ENCODE measurements at regions not wholly inside any gene's neighbourhood (a gene's known extent, or its start where the extent isn't known, plus 50 kb on each side); places are given as distances from the start of the nearest gene placed in this dataset.
"Not testable (repeated sequence)": the region's sequence is repeated elsewhere in the genome, so short reads cannot be mapped to it uniquely, and the experiment has no call there.

DNA sequence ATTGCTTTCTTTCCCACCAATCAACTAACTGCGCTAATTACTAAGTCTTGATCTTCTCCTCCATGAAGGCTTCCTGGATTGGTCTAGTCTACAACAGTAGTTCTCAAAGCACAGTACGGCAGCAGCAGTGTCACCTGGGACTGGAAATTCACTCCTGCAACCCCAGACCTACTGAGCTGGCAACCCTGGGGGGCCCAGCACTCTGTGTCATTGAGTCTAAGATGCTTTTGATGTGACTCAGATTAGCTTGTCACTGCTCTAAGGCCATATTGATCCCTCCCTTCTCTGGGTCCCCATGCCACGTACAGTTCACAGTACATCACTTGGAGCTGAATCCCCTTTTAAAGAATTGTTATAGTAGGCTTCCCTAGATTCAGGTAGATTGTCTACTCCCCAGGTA is 65.7 kb upstream of the KMT2C start:
- Histone ChIP-seq H3K4me3 (ENCODE audit: low read length) (no peak overlapping the region), H3K36me3 (ENCODE audit: control insufficient read depth, insufficient read depth, low read length, severe bottlenecking) (no peaks in the 10 kb centered on the region), H3K9me3 (ENCODE audit: control insufficient read depth, low read length) (peaks cover 1% of the 10 kb centered on the region), H3K4me1 (ENCODE audit: control insufficient read depth, insufficient read depth, low read length) (no peaks in the 10 kb centered on the region), H3K27me3 (replicated peaks; ENCODE audit: control insufficient read depth, insufficient read depth, low read length) (no peaks in the 10 kb centered on the region), H3K9ac (ENCODE audit: low read length) (no peak overlapping the region)
- DNase-seq (ENCODE audit: low read depth): no peak

DNA sequence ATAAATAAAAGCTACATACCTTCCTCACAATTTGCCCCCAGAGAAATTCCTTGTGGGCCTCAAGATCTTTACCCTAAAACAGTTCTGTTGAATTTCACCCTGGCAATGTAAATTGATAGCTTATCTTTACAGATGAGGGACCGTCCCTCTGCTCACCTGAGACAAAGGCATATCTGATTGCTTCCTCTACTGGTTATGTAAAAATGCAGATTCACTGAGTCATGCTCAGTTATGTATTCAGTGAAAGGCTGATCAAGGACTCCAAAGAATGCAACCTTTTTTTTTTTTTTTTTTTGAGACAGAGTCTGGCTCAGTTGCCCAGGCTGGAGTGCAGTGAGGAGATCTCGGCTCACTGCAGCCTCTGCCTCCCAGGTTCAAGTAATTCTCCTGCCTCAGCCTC is 64.2 kb upstream of the KMT2C start:
- H3K4me3 ChIP-seq (ENCODE audit: low read length); H3K36me3 ChIP-seq (ENCODE audit: control insufficient read depth, insufficient read depth, low read length, severe bottlenecking); H3K27me3 ChIP-seq (replicated peaks; ENCODE audit: control insufficient read depth, insufficient read depth, low read length); H3K9ac ChIP-seq (ENCODE audit: low read length); H3K4me1 ChIP-seq (ENCODE audit: control insufficient read depth, insufficient read depth, low read length); DNase-seq (ENCODE audit: low read depth): not testable (repeated sequence)
- H3K9me3 ChIP-seq (ENCODE audit: control insufficient read depth, low read length): peaks cover 12% of the 10 kb centered on the region

DNA sequence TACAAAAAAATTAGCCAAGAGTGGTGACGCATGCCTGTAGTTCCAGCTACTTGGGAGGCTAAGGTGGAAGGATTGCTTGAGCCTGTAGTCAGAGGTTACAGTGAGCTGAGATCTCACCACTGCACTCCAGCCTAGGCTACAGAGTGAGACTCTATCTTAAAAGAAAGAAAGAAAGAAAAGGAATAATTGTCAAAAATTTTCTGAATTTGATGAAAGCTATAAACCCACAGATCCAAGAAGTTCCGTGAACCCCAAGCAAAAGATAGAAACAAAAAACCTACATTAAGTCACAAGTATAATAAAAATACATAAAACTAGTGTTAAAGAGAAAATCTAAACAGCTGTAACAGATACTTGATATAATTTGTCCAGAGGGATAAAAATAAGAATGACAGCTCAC is 60.1 kb upstream of the KMT2C start:
- Histone ChIP-seq H3K4me1 (ENCODE audit: control insufficient read depth, insufficient read depth, low read length) (peaks cover 2% of the 10 kb centered on the region), H3K27me3 (replicated peaks; ENCODE audit: control insufficient read depth, insufficient read depth, low read length) (no peaks in the 10 kb centered on the region), H3K36me3 (ENCODE audit: control insufficient read depth, insufficient read depth, low read length, severe bottlenecking) (no peaks in the 10 kb centered on the region), H3K9ac (ENCODE audit: low read length) (no peak overlapping the region), H3K4me3 (ENCODE audit: low read length) (no peak overlapping the region), H3K9me3 (ENCODE audit: control insufficient read depth, low read length) (peaks cover 12% of the 10 kb centered on the region)
- DNase-seq (ENCODE audit: low read depth): no peak

DNA sequence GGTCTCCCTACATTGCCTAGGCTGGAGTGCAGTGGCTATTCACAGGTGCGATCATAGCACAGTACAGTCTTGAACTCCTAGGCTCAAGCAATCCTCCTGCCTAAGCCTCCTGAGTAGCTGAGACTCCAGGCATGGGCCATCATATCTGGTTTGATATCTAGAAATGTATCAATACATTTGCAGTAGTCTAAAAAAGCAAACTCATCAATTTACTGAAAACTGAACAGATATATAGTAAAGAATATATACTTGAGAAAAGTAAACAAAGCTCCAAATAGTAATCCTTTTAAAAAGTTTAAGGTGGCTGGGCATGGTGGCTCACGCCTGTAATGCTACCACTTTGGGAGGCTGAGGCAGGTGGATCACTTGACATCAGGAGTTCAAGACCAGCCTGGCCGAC is 57.1 kb upstream of the KMT2C start:
- Histone ChIP-seq H3K4me1 (ENCODE audit: control insufficient read depth, insufficient read depth, low read length) (peaks cover 11% of the 10 kb centered on the region), H3K4me3 (ENCODE audit: low read length) (no peak overlapping the region), H3K27me3 (replicated peaks; ENCODE audit: control insufficient read depth, insufficient read depth, low read length) (no peaks in the 10 kb centered on the region), H3K9ac (ENCODE audit: low read length) (no peak overlapping the region), H3K36me3 (ENCODE audit: control insufficient read depth, insufficient read depth, low read length, severe bottlenecking) (no peaks in the 10 kb centered on the region), H3K9me3 (ENCODE audit: control insufficient read depth, low read length) (peaks cover 12% of the 10 kb centered on the region)
- no peak for DNase-seq (ENCODE audit: low read depth)

DNA sequence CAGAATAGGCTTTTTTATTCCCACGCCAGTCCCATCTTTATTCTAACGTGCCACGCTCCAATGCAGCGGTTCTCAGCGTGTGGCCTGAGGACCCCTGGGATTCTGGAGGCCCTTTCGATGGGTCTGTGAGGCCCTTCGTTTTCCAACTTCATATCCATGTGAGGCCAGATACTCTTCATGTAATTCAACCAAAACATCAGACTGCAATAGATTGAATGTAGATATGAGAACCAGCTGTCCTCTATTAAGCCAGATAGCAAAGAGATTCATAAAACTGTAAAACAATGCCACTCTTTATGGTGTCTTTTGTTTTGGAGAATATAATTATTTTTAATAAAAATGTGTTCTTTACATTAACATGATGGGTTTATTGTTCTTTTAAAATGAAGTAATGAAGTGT is 53.2 kb upstream of the KMT2C start:
- H3K4me1 ChIP-seq (ENCODE audit: control insufficient read depth, insufficient read depth, low read length): peaks cover 11% of the 10 kb centered on the region
- H3K9me3 ChIP-seq (ENCODE audit: control insufficient read depth, low read length): no peaks in the 10 kb centered on the region
- no peak for DNase-seq (ENCODE audit: low read depth)
- H3K9ac ChIP-seq (ENCODE audit: low read length): no peak overlapping the region
- H3K27me3 ChIP-seq (replicated peaks; ENCODE audit: control insufficient read depth, insufficient read depth, low read length): no peaks in the 10 kb centered on the region
- H3K36me3 ChIP-seq (ENCODE audit: control insufficient read depth, insufficient read depth, low read length, severe bottlenecking): no peaks in the 10 kb centered on the region
- no peak overlapping the region for H3K4me3 ChIP-seq (ENCODE audit: low read length)

DNA sequence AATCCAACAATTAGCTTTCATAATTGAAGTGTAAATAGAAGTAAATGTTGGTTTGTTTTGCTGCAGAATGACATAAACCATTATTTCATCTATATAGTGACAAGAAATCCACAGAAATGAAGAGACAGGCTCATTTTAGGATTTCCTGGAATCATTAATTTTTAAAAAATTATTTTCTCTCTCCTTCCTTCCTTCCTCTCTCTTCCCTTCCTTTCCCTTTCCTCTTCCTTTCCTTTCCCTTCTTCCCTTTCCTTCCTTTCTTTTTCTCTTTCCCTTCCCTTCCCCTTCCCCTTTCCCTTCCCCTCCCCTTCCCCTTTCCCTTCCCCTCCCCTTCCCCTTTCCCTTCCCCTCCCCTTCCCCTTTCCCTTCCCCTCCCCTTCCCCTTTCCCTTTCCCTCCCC is 51.2 kb upstream of the KMT2C start:
- no peak for DNase-seq (ENCODE audit: low read depth)
- H3K27me3 ChIP-seq (replicated peaks; ENCODE audit: control insufficient read depth, insufficient read depth, low read length): no peaks in the 10 kb centered on the region

DNA sequence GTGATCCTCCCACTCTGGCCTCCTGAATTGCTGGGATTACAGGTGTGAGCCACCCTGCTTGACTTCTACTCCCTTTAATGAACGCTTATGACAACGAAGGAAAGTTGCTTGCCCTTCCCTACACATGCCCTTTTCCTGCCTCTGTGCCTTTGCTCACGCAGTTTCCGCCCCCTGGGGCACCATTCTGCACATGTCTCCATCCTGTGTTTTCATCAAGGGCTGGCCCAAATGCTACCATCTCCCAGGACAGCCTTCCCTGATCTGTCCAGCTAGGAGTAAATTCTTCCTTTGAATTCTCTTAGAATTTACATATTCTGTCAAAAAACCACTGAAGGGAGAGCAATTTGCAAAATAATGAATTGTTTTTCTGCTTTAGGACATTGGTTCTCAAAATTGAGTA is 50.0 kb upstream of the KMT2C start:
- Histone ChIP-seq H3K9me3 (ENCODE audit: control insufficient read depth, low read length) (no peaks in the 10 kb centered on the region), H3K36me3 (ENCODE audit: control insufficient read depth, insufficient read depth, low read length, severe bottlenecking) (no peaks in the 10 kb centered on the region), H3K9ac (ENCODE audit: low read length) (no peak overlapping the region), H3K4me1 (ENCODE audit: control insufficient read depth, insufficient read depth, low read length) (peaks cover 9% of the 10 kb centered on the region), H3K27me3 (replicated peaks; ENCODE audit: control insufficient read depth, insufficient read depth, low read length) (no peaks in the 10 kb centered on the region), H3K4me3 (ENCODE audit: low read length) (no peak overlapping the region)
- DNase-seq (ENCODE audit: low read depth): no peak

More for the DNA sequence above, 51.2 kb upstream of the KMT2C start:
- H3K4me3 ChIP-seq (ENCODE audit: low read length): no peak overlapping the region
- no peaks in the 10 kb centered on the region for H3K36me3 ChIP-seq (ENCODE audit: control insufficient read depth, insufficient read depth, low read length, severe bottlenecking)
- no peak overlapping the region for H3K9ac ChIP-seq (ENCODE audit: low read length)
- H3K9me3 ChIP-seq (ENCODE audit: control insufficient read depth, low read length): no peaks in the 10 kb centered on the region
- peaks cover 11% of the 10 kb centered on the region for H3K4me1 ChIP-seq (ENCODE audit: control insufficient read depth, insufficient read depth, low read length)

All from adipocyte (in vitro differentiated cells).